A549 (cell line): ENCODE measurements at regions not wholly inside any gene's neighbourhood (a gene's known extent, or its start where the extent isn't known, plus 50 kb on each side); places are given as distances from the start of the nearest gene placed in this dataset.

Experiments used
- ATAC-seq, 2 experiments: fragments of 200-7000 bp in 1 of 2; fragments of >200 bp in 1 of 2; cut with Nextera tagmentation in 1 of 2; cut with Tn5 transposase in 1 of 2; 3 replicates each; pipeline versions ENCODE4 v1.8.0 to v1.9.1; 2018 to 2020; ENCODE audit warnings: mild to moderate bottlenecking in 1 of 2, moderate library complexity in 1 of 2
- CTCF ChIA-PET: fragments of 300-600 bp; sonication (Branson Sonifier 250); formaldehyde crosslinking; extraction: SDS; loops from one replicate; lab custom pipeline; 2021; ENCODE audit warnings: antibody characterized with exemption, inconsistent platforms; lab: Yijun Ruan, JAX
- POLR2A ChIA-PET: fragments of 350-600 bp; formaldehyde crosslinking; extraction: SDS; loops from one replicate; lab custom pipeline; 2021; ENCODE audit warnings: antibody characterized with exemption, inconsistent platforms; lab: Yijun Ruan, JAX
- DNase-seq, 2 experiments: peaks; one replicate each; pipeline versions ENCODE4 v3.0.0 to v3.0.0-alpha.2; 2011 to 2016; ENCODE audit warnings: low read depth in 1 of 2, low spot score in 1 of 2
- FAIRE-seq: peaks from 2 replicates; lab custom pipeline; 2011; peaks lifted over from hg19 to GRCh38; lab: Jason Lieb, UNC
- H3K27ac ChIP-seq, 2 experiments: fragments of >200 bp; sonication (Bioruptor Twin); formaldehyde crosslinking; 3 replicates each; pipeline ENCODE4 v1.5.1; 2016 to 2017
- H3K4me1 ChIP-seq: fragments of >200 bp; sonication (Bioruptor Twin); formaldehyde crosslinking; 3 replicates; pipeline ENCODE4 v1.6.1; 2016
- H3K4me2 ChIP-seq: fragments of >200 bp; sonication (Bioruptor Twin); formaldehyde crosslinking; 3 replicates; pipeline ENCODE4 v1.6.1; 2016
- H3K4me3 ChIP-seq: fragments of >200 bp; sonication (Bioruptor Twin); formaldehyde crosslinking; 3 replicates; pipeline ENCODE4 v1.5.1; 2016
- H3K9me3 ChIP-seq: fragments of >200 bp; sonication (Bioruptor Twin); formaldehyde crosslinking; 3 replicates; pipeline ENCODE4 v1.6.1; 2016
- BHLHE40 ChIP-seq: IDR thresholded peaks from 2 replicates; pipeline ENCODE4 v1.6.1; 2012; ENCODE audit warnings: low read depth, low read length, inconsistent platforms
- CBX2 ChIP-seq: fragments of 200-600 bp; sonication (generic); IDR thresholded peaks from 2 replicates; pipeline ENCODE4 v1.6.1; 2016; ENCODE audit warnings: low read depth, mild to moderate bottlenecking, borderline replicate concordance
- CEBPB ChIP-seq, 2 experiments: fragments of >200 bp in 1 of 2; sonication (Bioruptor Twin) in 1 of 2; formaldehyde crosslinking in 1 of 2; IDR thresholded peaks; 2 replicates each; pipeline ENCODE4 v1.6.1; 2012 to 2016
- CHD2 ChIP-seq: fragments of 150-350 bp; IDR thresholded peaks from 2 replicates; pipeline ENCODE4 v1.6.1; 2014; ENCODE audit warnings: low read length; ENCODE audit not compliant: partially characterized antibody
- CHD4 ChIP-seq: fragments of 200-600 bp; sonication (generic); IDR thresholded peaks from 2 replicates; pipeline ENCODE4 v1.6.1; 2016; ENCODE audit warnings: antibody characterized with exemption, mild to moderate bottlenecking, borderline replicate concordance
- E2F6 ChIP-seq: IDR thresholded peaks from 2 replicates; pipeline ENCODE4 v1.6.1; 2012; ENCODE audit warnings: low read depth, borderline replicate concordance
- FOSB ChIP-seq: fragments of 250-450 bp; sonication (Bioruptor Pico); IDR thresholded peaks from 2 replicates; pipeline ENCODE4 v1.5.0; 2020; ENCODE audit warnings: mild to moderate bottlenecking, moderate library complexity
- FOXS1 ChIP-seq: fragments of 250-450 bp; sonication (Bioruptor Pico); IDR thresholded peaks from 2 replicates; pipeline ENCODE4 v1.5.0; 2020; ENCODE audit warnings: mild to moderate bottlenecking, moderate library complexity
- GATA3 ChIP-seq: IDR thresholded peaks from 2 replicates; pipeline ENCODE4 v1.6.1; 2012; ENCODE audit warnings: borderline replicate concordance
- HDAC2 ChIP-seq: fragments of 200-600 bp; sonication (generic); IDR thresholded peaks from 2 replicates; pipeline ENCODE4 v1.6.1; 2016
- HEYL ChIP-seq: fragments of 250-450 bp; sonication (Bioruptor Pico); IDR thresholded peaks from 2 replicates; pipeline ENCODE4 v1.8.0; 2021; ENCODE audit warnings: mild to moderate bottlenecking, moderate library complexity
- HOXA7 ChIP-seq: fragments of 250-450 bp; sonication (Bioruptor Pico); IDR thresholded peaks from 2 replicates; pipeline ENCODE4 v1.5.0; 2020; ENCODE audit warnings: mild to moderate bottlenecking, moderate library complexity
- HOXB13 ChIP-seq: fragments of 250-450 bp; sonication (Bioruptor Pico); IDR thresholded peaks from 2 replicates; pipeline ENCODE4 v1.5.0; 2020; ENCODE audit warnings: low read depth, mild to moderate bottlenecking, moderate library complexity
- JUN ChIP-seq, 2 experiments: fragments of >200 bp; sonication (Bioruptor Twin); formaldehyde crosslinking; IDR thresholded peaks; 2 replicates in 1 of 2; 3 replicates in 1 of 2; pipeline ENCODE4 v1.6.1; 2016 to 2017
- KDM1A ChIP-seq: fragments of 200-600 bp; sonication (generic); IDR thresholded peaks from 2 replicates; pipeline ENCODE4 v1.6.1; 2016; ENCODE audit warnings: low read depth, mild to moderate bottlenecking
- MAFK ChIP-seq: fragments of 450-650 bp; IDR thresholded peaks from 2 replicates; pipeline ENCODE4 v1.6.1; 2014; ENCODE audit not compliant: partially characterized antibody
- MYC ChIP-seq: IDR thresholded peaks from 2 replicates; pipeline ENCODE4 v1.6.1; 2012; ENCODE audit warnings: mild to moderate bottlenecking, inconsistent platforms, low read length, improper control_type of control experiment, borderline replicate concordance
- NFE2L2 ChIP-seq: fragments of 150-350 bp; conservative IDR thresholded peaks from 2 replicates; pipeline ENCODE4 v1.6.1; 2014; ENCODE audit warnings: low read length
- NPAS2 ChIP-seq: fragments of 250-450 bp; sonication (Bioruptor Pico); IDR thresholded peaks from 2 replicates; pipeline ENCODE4 v1.8.0; 2022; ENCODE audit warnings: mild to moderate bottlenecking, moderate library complexity, borderline replicate concordance
- PBX3 ChIP-seq: IDR thresholded peaks from 2 replicates; pipeline ENCODE4 v1.6.1; 2012
- PHF8 ChIP-seq: fragments of 200-600 bp; sonication (generic); IDR thresholded peaks from 2 replicates; pipeline ENCODE4 v1.6.1; 2016; ENCODE audit warnings: low read depth, mild to moderate bottlenecking, antibody characterized with exemption, moderate library complexity, borderline replicate concordance
- POLR2AphosphoS2 ChIP-seq: conservative IDR thresholded peaks from 2 replicates; pipeline ENCODE4 v1.6.1; 2012; ENCODE audit warnings: low read length, improper control_type of control experiment, inconsistent platforms
- RARB ChIP-seq: fragments of 250-450 bp; sonication (Bioruptor Pico); IDR thresholded peaks from 2 replicates; pipeline ENCODE4 v1.8.0; 2021; ENCODE audit warnings: mild to moderate bottlenecking, moderate library complexity
- ZNF302 ChIP-seq: fragments of 250-450 bp; sonication (Bioruptor Pico); IDR thresholded peaks from 2 replicates; pipeline ENCODE4 v1.9.0; 2021; ENCODE audit warnings: inconsistent platforms, mild to moderate bottlenecking, moderate library complexity
- WGBS: methylation state at CpG from one replicate; pipeline ENCODE4 v1.1.6; 2017; ENCODE audit errors: missing lambda C conversion rate; 5-methylcytosine and 5-hydroxymethylcytosine counted together
- TF ChIP-seq, protein P1 (sequence below): fragments of >200 bp; sonication (Bioruptor Twin); formaldehyde crosslinking; IDR thresholded peaks from 2 replicates; pipeline ENCODE4 v1.6.1; 2016
- TF ChIP-seq, protein P2 (sequence below): fragments of 150-350 bp; IDR thresholded peaks from 2 replicates; pipeline ENCODE4 v1.6.1; 2014; ENCODE audit warnings: low read depth, mild to moderate bottlenecking, low read length
- TF ChIP-seq, protein P3 (sequence below): fragments of >200 bp; sonication (Bioruptor Twin); formaldehyde crosslinking; IDR thresholded peaks from 3 replicates; pipeline ENCODE4 v1.5.1; 2016

GRCh38 chr2:144982481-144982880, 462.6 kb upstream of the ZEB2 start:
- CTCF ChIA-PET, result no interaction called here
- no peak for FAIRE-seq

GRCh38 chr2:144975881-144976280, 456.0 kb upstream of the ZEB2 start:
- ChIA-PET POLR2A (no interaction called here), CTCF (no interaction called here)
- Histone ChIP-seq H3K4me3 (no peak overlapping the region), H3K9me3 (no peaks in the 10 kb centered on the region; the same call in 2 of the 3 replicates), H3K4me2 (no peak overlapping the region), H3K27ac (no peak overlapping the region), H3K4me1 (no peaks in the 10 kb centered on the region)
- ATAC-seq, result no peak
- DNase-seq, result no peak
- 72% methylated on average over 3 of the region's 3 CpGs for WGBS
- TF ChIP-seq MYC (no peak), GATA3 (no peak), POLR2AphosphoS2 (no peak), KDM1A (no peak), CHD2 (no peak), E2F6 (no peak), FOSB (CRISPR knock-in tag) (no peak), PHF8 (no peak), NPAS2 (no peak), CHD4 (no peak), BHLHE40 (no peak), RARB (CRISPR knock-in tag) (no peak), HEYL (CRISPR knock-in tag) (no peak), FOXS1 (CRISPR knock-in tag) (no peak), CBX2 (no peak), CEBPB (IDR thresholded peaks at IDR 0.05) (no peak)
- TF ChIP-seq, protein P1, sequence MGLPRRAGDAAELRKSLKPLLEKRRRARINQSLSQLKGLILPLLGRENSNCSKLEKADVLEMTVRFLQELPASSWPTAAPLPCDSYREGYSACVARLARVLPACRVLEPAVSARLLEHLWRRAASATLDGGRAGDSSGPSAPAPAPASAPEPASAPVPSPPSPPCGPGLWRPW, result no peak
- TF ChIP-seq, protein P2, sequence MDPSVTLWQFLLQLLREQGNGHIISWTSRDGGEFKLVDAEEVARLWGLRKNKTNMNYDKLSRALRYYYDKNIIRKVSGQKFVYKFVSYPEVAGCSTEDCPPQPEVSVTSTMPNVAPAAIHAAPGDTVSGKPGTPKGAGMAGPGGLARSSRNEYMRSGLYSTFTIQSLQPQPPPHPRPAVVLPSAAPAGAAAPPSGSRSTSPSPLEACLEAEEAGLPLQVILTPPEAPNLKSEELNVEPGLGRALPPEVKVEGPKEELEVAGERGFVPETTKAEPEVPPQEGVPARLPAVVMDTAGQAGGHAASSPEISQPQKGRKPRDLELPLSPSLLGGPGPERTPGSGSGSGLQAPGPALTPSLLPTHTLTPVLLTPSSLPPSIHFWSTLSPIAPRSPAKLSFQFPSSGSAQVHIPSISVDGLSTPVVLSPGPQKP, result no peak
- TF ChIP-seq, protein P3, sequence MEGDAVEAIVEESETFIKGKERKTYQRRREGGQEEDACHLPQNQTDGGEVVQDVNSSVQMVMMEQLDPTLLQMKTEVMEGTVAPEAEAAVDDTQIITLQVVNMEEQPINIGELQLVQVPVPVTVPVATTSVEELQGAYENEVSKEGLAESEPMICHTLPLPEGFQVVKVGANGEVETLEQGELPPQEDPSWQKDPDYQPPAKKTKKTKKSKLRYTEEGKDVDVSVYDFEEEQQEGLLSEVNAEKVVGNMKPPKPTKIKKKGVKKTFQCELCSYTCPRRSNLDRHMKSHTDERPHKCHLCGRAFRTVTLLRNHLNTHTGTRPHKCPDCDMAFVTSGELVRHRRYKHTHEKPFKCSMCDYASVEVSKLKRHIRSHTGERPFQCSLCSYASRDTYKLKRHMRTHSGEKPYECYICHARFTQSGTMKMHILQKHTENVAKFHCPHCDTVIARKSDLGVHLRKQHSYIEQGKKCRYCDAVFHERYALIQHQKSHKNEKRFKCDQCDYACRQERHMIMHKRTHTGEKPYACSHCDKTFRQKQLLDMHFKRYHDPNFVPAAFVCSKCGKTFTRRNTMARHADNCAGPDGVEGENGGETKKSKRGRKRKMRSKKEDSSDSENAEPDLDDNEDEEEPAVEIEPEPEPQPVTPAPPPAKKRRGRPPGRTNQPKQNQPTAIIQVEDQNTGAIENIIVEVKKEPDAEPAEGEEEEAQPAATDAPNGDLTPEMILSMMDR, result no peak
- FAIRE-seq, result no peak

More at GRCh38 chr2:144982481-144982880, 462.6 kb upstream of the ZEB2 start:
- Histone ChIP-seq H3K9me3 (no peaks in the 10 kb centered on the region), H3K4me1 (no peaks in the 10 kb centered on the region), H3K27ac (no peak overlapping the region), H3K4me2 (no peak overlapping the region), H3K4me3 (no peak overlapping the region)
- POLR2A ChIA-PET, result no interaction called here
- DNase-seq, result no peak
- 94% methylated on average over 2 of the region's 2 CpGs for WGBS
- ATAC-seq, result no peak
- no peak for TF ChIP-seq ZNF302
- TF ChIP-seq JUN (IDR thresholded peaks at IDR 0.05), result no peak
- TF ChIP-seq NFE2L2, result no peak

GRCh38 chr2:144972676-144973075, 452.8 kb upstream of the ZEB2 start:
- H3K27ac ChIP-seq, result no peak overlapping the region
- POLR2A ChIA-PET, result no interaction called here
- no peak for ATAC-seq
- no peaks in the 10 kb centered on the region for H3K4me1 ChIP-seq
- no peak for TF ChIP-seq CEBPB (IDR thresholded peaks at IDR 0.05)
- TF ChIP-seq HOXB13 (CRISPR knock-in tag), result no peak
- no peak for TF ChIP-seq FOSB (CRISPR knock-in tag)
- TF ChIP-seq HDAC2, result no peak
- TF ChIP-seq PBX3, result no peak
- no peak for TF ChIP-seq MAFK
- no peak for TF ChIP-seq E2F6
- no peak for TF ChIP-seq HOXA7 (CRISPR knock-in tag)
- CTCF ChIA-PET, result no interaction called here
- FAIRE-seq, result no peak
- H3K4me3 ChIP-seq, result no peak overlapping the region
- peaks cover 10% of the 10 kb centered on the region; the same call in 2 of the 3 replicates for H3K9me3 ChIP-seq
- no peak overlapping the region for H3K4me2 ChIP-seq
- WGBS, result 45% methylated on average over 3 of the region's 3 CpGs
- no peak for DNase-seq
